K562 (cell line): ENCODE measurements at regions not wholly inside any gene's neighbourhood (a gene's known extent, or its start where the extent isn't known, plus 50 kb on each side); places are given as distances from the start of the nearest gene placed in this dataset.

Source experiments
- ATAC-seq: fragments of 200-7000 bp; cut with Tn5 transposase; 3 replicates; pipeline ENCODE4 v1.9.1; 2020; ENCODE audit warnings: moderate library complexity
- BruUV-seq: library from RNA; stranded (reverse); fragments of 400-500 nt; replicated peaks from 2 replicates; lab custom pipeline; 2021; lab: Mats Ljungman, UMichigan
- CTCF ChIA-PET: fragments of 300-600 bp; formaldehyde crosslinking; extraction: SDS; loops from one replicate; lab custom pipeline; 2021; ENCODE audit warnings: low intra/inter-chr PET ratio; lab: Yijun Ruan, JAX
- POLR2A ChIA-PET: fragments of 300-600, 350-650 bp; sonication (Branson Sonifier 250); formaldehyde crosslinking; extraction: SDS; loops from one replicate; lab custom pipeline; 2021; ENCODE audit warnings: antibody characterized with exemption, inconsistent platforms; lab: Yijun Ruan, JAX
- DNase-seq, 4 experiments: peaks; one replicate each; pipeline versions ENCODE4 v3.0.0 to v3.0.0-alpha.2; 2011 to 2018; ENCODE audit warnings: low spot score in 3 of 4, mixed read lengths in 3 of 4; ENCODE audit errors: extremely low read depth in 1 of 4
- FAIRE-seq: peaks from 2 replicates; lab custom pipeline; 2011; peaks lifted over from hg19 to GRCh38; lab: Jason Lieb, UNC
- H2AFZ ChIP-seq: 2 replicates; pipeline ENCODE4 v1.6.0; 2011; ENCODE audit warnings: low read depth, low read length, control low read depth, inconsistent platforms
- H3K27ac ChIP-seq: fragments of 200-600 bp; 3 replicates; pipeline ENCODE4 v1.8.0; 2011; ENCODE audit warnings: low read depth, mild to moderate bottlenecking, control low read depth, inconsistent platforms, low read length, moderate library complexity, mixed read lengths; ENCODE audit errors: extremely low read depth
- H3K27me3 ChIP-seq, 2 experiments: fragments of 300-600 bp in 1 of 2; 2 replicates in 1 of 2; 3 replicates in 1 of 2; pipeline versions ENCODE4 v1.6.0 to v1.8.0; 2011; ENCODE audit warnings: inconsistent platforms in 2 of 2, low read length in 2 of 2, mild to moderate bottlenecking in 1 of 2, mixed read lengths in 1 of 2, moderate library complexity in 1 of 2; ENCODE audit not compliant: control insufficient read depth in 2 of 2, insufficient read depth in 2 of 2
- H3K36me3 ChIP-seq: fragments of 300-600 bp; 3 replicates; pipeline ENCODE4 v1.8.0; 2011; ENCODE audit warnings: mild to moderate bottlenecking, low read length, inconsistent platforms; ENCODE audit not compliant: control insufficient read depth, insufficient read depth
- H3K4me1 ChIP-seq, 2 experiments: fragments of 200-600 bp in 1 of 2; replicated peaks in 1 of 2; 2 replicates in 1 of 2; 3 replicates in 1 of 2; pipeline versions ENCODE4 v1.5.1 to v1.8.0; 2011; ENCODE audit warnings: inconsistent platforms in 2 of 2, low read length in 2 of 2, mild to moderate bottlenecking in 1 of 2, mixed read lengths in 1 of 2, moderate library complexity in 1 of 2; ENCODE audit not compliant: control insufficient read depth in 2 of 2, insufficient read depth in 2 of 2
- H3K4me2 ChIP-seq: 2 replicates; pipeline ENCODE4 v1.6.1; 2011; ENCODE audit warnings: low read length, control low read depth, inconsistent platforms, mixed read lengths; ENCODE audit not compliant: insufficient read depth
- H3K4me3 ChIP-seq: fragments of 200-600 bp; sonication (generic), shearing (Covaris generic); 2 replicates; pipeline ENCODE4 v1.5.1; 2016; ENCODE audit warnings: control low read depth, inconsistent platforms
- H3K79me2 ChIP-seq: fragments of 200-600 bp; 3 replicates; pipeline ENCODE4 v1.8.0; 2011; ENCODE audit warnings: low read length, inconsistent platforms; ENCODE audit not compliant: control insufficient read depth, insufficient read depth
- H3K9ac ChIP-seq, 2 experiments: 2 replicates each; pipeline versions ENCODE4 v1.6.0 to v1.6.1; 2011; ENCODE audit warnings: low read depth in 2 of 2, low read length in 2 of 2, control low read depth in 1 of 2, inconsistent platforms in 1 of 2, mild to moderate bottlenecking in 1 of 2, mixed read lengths in 1 of 2; ENCODE audit not compliant: insufficient read depth in 1 of 2
- H3K9me1 ChIP-seq: one replicate; pipeline ENCODE4 v1.6.0; 2011; ENCODE audit warnings: inconsistent platforms, mild to moderate bottlenecking, low read length, moderate library complexity; ENCODE audit not compliant: control insufficient read depth, insufficient read depth
- H3K9me3 ChIP-seq: replicated peaks from 2 replicates; pipeline ENCODE4 v1.5.1; 2011; ENCODE audit warnings: low read depth, low read length, inconsistent platforms; ENCODE audit not compliant: control insufficient read depth, insufficient read depth
- H4K20me1 ChIP-seq: replicated peaks from 2 replicates; pipeline ENCODE4 v1.6.1; 2011; ENCODE audit warnings: low read length, inconsistent platforms, mixed read lengths; ENCODE audit not compliant: control insufficient read depth, insufficient read depth
- BDP1 ChIP-seq: IDR thresholded peaks from 3 replicates; pipeline ENCODE4 v1.6.1; 2011; ENCODE audit not compliant: insufficient read length, insufficient read depth
- E2F3 ChIP-seq: fragments of 250-450 bp; sonication (Bioruptor Pico); IDR thresholded peaks from 2 replicates; pipeline ENCODE4 v1.4.0; 2020; ENCODE audit warnings: mild to moderate bottlenecking
- EHMT2 ChIP-seq: fragments of 450-650 bp; IDR thresholded peaks from 2 replicates; pipeline ENCODE4 v1.6.1; 2018; ENCODE audit warnings: antibody characterized with exemption
- HDAC6 ChIP-seq: IDR thresholded peaks from 2 replicates; pipeline ENCODE4 v1.6.1; 2012; ENCODE audit warnings: low read depth, mild to moderate bottlenecking, control low read depth, inconsistent platforms, low read length, moderate library complexity
- MCM3 ChIP-seq: fragments of 450-650 bp; IDR thresholded peaks from 2 replicates; pipeline ENCODE4 v1.6.1; 2016
- MCM5 ChIP-seq: fragments of 450-650 bp; IDR thresholded peaks from 2 replicates; pipeline ENCODE4 v1.6.1; 2016; ENCODE audit warnings: low read depth
- RBM17 ChIP-seq: fragments of 200-400 bp; formaldehyde crosslinking; IDR thresholded peaks from 2 replicates; pipeline ENCODE4 v1.6.1; 2017; ENCODE audit warnings: low read depth, mild to moderate bottlenecking, low read length, borderline replicate concordance
- RHOXF2B ChIP-seq: fragments of 250-450 bp; sonication (Bioruptor Pico); conservative IDR thresholded peaks from 2 replicates; pipeline ENCODE4 v1.5.1; 2021
- ZNF76 ChIP-seq: fragments of 250-450 bp; sonication (Bioruptor Pico); IDR thresholded peaks from 2 replicates; pipeline ENCODE4 v1.4.0; 2020; ENCODE audit warnings: mild to moderate bottlenecking, moderate library complexity, borderline replicate concordance
- ZNF830 ChIP-seq: fragments of 250-450 bp; sonication (Bioruptor Pico); IDR thresholded peaks from 2 replicates; pipeline ENCODE4 v1.5.0; 2021; ENCODE audit warnings: mild to moderate bottlenecking
- WGBS: fragments of 100-300 bp; shearing (Covaris generic); methylation state at CpG from one replicate; pipeline ENCODE4 v1.1.6; 2016; ENCODE audit warnings: low coverage, mixed read lengths; ENCODE audit not compliant: insufficient coverage; ENCODE audit errors: missing lambda C conversion rate; 5-methylcytosine and 5-hydroxymethylcytosine counted together
- in situ Hi-C: fragments of 300-500 bp; cut with MboI; formaldehyde crosslinking; loops from 4 replicates; pipeline ENCODE4 v1.15.0; 2018; ENCODE audit warnings: inconsistent platforms, mixed read lengths
- intact Hi-C: fragments of 100-400 bp; cut with micrococcal nuclease; formaldehyde crosslinking; loops from 2 replicates; pipeline ENCODE4 v1.14.2; 2022
- TF ChIP-seq, protein P1 (sequence below): fragments of 450-650 bp; formaldehyde crosslinking; conservative IDR thresholded peaks from 2 replicates; pipeline ENCODE4 v1.4.0; 2022; ENCODE audit warnings: mild to moderate bottlenecking, missing genetic modification characterization

DNA sequence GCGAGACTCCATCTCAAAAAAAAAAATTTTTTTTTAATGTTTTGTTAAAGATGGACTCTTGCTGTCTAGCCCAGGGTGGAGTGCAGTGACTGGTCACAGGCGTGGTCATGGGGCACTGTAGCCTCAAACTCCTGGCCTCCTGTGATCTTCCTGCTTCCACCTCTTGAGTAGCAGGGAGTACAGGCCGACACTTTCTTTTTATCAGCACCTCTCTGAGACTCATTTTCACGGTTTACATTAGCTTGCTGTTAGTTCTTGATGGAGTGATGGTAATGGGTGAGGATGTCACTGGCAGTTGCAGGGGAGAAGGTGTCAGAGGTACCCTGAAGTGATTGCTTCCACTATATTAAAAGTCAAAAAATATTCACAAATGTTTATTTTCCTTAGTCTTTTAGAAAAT lies 95.3 kb upstream of the MTPN start:
- H2AFZ ChIP-seq: peak overlapping the region; percentile 38
- BruUV-seq: no TSS peak
- DNase-seq (no peak), FAIRE-seq (no peak), ATAC-seq (peak; percentile 24)
- H3K9ac ChIP-seq: no peak overlapping the region
- no peak overlapping the region for H3K27ac ChIP-seq
- H3K36me3 ChIP-seq: no peaks in the 10 kb centered on the region; the same call in 2 of the 3 replicates
- peaks cover 6 to 22% of the 10 kb centered on the region in 2 experiments; a peak in 4 of 5 replicates for H3K4me1 ChIP-seq
- H3K9me3 ChIP-seq: no peaks in the 10 kb centered on the region
- POLR2A ChIA-PET: interaction anchor here (1.4 kb wide), 1 partner anchor 10 kb away, joined by 4 read pairs; no protein-coding TSS in a partner anchor
- no peaks in the 10 kb centered on the region for H3K79me2 ChIP-seq
- no peaks in the 10 kb centered on the region for H3K27me3 ChIP-seq
- in situ Hi-C loops: no loop called here
- intact Hi-C loops: no loop called here
- no peak overlapping the region for H3K4me3 ChIP-seq
- TF ChIP-seq BDP1: no peak
- no peak for TF ChIP-seq HDAC6
- TF ChIP-seq MCM3: peak; percentile 52; the same call in 1 of the 2 replicates
- TF ChIP-seq, all 486 proteins: peak for 1
- 50% methylated on average over 4 of the region's 4 CpGs for WGBS
- CTCF ChIA-PET: no interaction called here
- H4K20me1 ChIP-seq: no peaks in the 10 kb centered on the region
- no peaks in the 10 kb centered on the region for H3K9me1 ChIP-seq
- H3K4me2 ChIP-seq: no peak overlapping the region

DNA sequence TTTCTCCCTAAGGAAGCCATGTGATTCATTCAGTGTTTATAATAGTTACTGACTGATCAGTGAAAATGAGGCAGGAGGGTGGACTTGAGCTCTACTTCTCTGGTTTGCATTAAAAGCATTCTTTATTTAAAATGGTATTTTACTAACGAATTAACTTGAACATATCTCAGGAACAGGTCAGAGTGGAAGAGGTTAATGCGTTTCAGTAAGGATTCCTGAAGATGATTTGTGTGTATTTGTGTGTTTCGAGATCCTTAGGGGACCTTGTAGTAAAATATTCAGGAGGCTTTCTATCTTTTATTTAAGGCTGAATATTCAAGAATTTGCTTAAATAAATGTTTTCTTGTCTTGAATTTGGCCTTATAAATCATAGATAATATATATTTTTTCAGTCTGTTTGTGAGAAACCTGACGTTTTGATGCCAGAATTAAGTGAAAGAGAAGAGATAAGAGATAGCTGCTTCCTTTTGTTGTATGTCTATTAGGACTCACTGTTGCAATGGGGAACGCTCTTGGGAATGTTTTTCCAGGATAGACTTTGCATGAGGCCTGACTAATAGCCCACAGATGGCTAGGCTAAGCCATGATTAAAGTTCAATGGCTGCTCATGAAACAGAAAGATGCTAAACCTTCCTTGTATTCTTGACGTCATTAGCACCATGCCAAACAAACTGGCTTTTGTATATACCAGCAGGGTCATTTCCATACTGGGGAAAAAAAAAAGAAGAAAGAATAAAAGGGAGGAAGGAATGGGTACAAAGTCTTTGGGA lies 93.8 kb upstream of the MTPN start:
- in situ Hi-C loops (no loop called here), intact Hi-C loops (no loop called here)
- BruUV-seq: no TSS peak
- 33% methylated on average over 6 of the region's 6 CpGs for WGBS
- H3K9me3 ChIP-seq: no peaks in the 10 kb centered on the region
- TF ChIP-seq MCM5 (no peak), RBM17 (no peak), EHMT2 (0 out of 2 replicates have a peak, but pooled peaks have one; percentile 37), ZNF830 (CRISPR knock-in tag) (no peak), E2F3 (CRISPR knock-in tag) (no peak), RHOXF2B (no peak), HDAC6 (no peak), ZNF76 (CRISPR knock-in tag) (no peak)
- TF ChIP-seq, protein P1, sequence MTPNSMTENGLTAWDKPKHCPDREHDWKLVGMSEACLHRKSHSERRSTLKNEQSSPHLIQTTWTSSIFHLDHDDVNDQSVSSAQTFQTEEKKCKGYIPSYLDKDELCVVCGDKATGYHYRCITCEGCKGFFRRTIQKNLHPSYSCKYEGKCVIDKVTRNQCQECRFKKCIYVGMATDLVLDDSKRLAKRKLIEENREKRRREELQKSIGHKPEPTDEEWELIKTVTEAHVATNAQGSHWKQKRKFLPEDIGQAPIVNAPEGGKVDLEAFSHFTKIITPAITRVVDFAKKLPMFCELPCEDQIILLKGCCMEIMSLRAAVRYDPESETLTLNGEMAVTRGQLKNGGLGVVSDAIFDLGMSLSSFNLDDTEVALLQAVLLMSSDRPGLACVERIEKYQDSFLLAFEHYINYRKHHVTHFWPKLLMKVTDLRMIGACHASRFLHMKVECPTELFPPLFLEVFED (CRISPR knock-in tag): no peak
- no peaks in the 10 kb centered on the region for H3K9me1 ChIP-seq
- H3K4me1 ChIP-seq: peaks cover 4 to 22% of the 10 kb centered on the region in 2 experiments; a peak in 4 of 5 replicates
- no peaks in the 10 kb centered on the region for H4K20me1 ChIP-seq
- no peaks in the 10 kb centered on the region for H3K36me3 ChIP-seq
- FAIRE-seq (no peak), DNase-seq (no peak), ATAC-seq (no peak)
- H3K4me3 ChIP-seq: no peak overlapping the region
- H3K27me3 ChIP-seq: no peaks in the 10 kb centered on the region
- no peak overlapping the region for H3K9ac ChIP-seq
- H3K27ac ChIP-seq: no peak overlapping the region
- no peak overlapping the region for H3K4me2 ChIP-seq
- POLR2A ChIA-PET: no interaction called here
- CTCF ChIA-PET: no interaction called here
- peak overlapping the region; percentile 21; the same call in 1 of the 2 replicates for H2AFZ ChIP-seq
- no peaks in the 10 kb centered on the region for H3K79me2 ChIP-seq
